Germinal center (tissue), 1 donor: ENCODE measurements at regions not wholly inside any gene's neighbourhood (a gene's known extent, or its start where the extent isn't known, plus 50 kb on each side); places are given as distances from the start of the nearest gene placed in this dataset.

Experiments used
- DNase-seq: peaks from one replicate; pipeline ENCODE4 v3.0.0; 2012; ENCODE audit warnings: mixed read lengths, low spot score

DNA sequence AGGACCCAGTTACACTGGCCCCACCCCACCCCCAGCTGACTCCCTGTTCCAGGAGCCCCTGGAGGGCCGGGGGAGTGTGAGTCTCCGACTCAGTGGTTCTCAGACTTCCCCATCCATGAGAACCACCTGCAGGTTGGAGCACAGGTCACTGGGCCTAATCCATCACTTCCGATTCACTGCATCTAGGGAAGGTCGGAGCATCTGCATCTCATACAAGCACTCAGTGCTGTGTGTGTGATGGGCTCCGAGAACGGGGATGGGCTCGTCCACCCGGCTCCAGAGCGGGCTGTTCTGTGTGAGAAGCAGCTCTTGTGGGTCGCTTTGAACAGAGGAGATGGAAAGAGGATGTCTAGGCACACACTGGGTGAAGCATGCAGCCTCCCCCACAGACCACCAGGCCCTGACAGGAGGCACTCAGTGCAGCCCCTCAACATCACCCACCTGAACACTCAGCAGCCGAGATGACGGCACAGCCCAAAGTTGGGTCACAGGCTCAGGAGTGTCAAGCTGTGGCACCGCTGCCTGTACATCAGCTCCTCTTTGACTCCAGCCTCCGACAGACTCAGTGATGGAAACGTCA lies 541.4 kb downstream of the BRD1 start:
- no peak for DNase-seq

DNA sequence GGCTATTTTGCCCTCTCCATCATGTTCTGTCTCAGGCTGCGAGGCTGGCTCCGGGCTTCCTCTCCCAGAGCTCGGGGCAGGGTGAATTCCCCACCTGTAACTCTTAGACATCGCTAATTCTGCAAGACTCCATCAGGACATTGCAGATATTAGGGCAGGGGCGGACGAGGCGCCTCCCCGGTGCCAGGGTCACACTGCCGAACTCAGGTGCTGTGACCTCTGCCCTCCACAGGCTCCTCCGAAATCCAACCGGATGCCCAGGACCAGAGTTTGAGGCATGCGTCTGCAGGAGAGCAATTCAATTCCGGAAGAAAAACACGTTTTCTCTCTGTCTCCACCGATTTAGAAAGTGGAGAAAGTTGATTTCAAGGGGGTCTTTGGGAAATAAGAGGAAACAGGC lies 542.7 kb downstream of the BRD1 start:
- DNase-seq: no peak

DNA sequence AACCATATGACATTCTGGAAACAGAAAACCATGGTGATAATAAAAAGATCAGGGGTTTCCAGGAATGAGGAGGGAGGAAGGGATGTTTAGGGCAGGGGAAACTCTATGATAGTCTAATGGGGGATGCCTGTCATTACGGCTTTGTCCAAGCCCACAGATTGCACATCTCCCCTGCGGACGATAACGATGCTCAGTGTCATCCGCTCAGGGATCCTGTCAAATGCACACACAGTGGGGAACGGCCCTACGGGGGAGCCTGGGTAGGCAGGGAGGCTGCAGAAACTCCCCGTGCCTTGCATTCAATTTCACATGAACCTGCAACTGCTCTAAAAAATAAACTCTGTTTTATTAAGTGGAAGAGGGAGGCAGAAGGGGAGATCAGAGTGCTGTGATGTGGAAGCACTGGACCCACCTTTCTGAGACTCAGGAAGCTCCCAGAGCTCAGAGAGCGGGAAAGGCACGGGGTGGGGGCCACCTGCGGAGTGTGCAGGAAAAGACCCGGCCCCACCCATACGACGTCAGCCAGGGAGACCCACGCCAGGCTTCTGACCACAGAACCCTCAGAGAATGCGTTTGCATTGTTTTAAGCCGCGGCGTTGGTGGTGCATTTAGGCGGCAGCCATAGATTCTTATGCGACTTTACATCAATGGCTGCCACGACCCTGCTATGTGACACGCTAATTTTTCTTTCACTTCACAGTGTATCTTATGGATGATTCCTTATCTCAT lies 543.5 kb downstream of the BRD1 start:
- DNase-seq: no peak

DNA sequence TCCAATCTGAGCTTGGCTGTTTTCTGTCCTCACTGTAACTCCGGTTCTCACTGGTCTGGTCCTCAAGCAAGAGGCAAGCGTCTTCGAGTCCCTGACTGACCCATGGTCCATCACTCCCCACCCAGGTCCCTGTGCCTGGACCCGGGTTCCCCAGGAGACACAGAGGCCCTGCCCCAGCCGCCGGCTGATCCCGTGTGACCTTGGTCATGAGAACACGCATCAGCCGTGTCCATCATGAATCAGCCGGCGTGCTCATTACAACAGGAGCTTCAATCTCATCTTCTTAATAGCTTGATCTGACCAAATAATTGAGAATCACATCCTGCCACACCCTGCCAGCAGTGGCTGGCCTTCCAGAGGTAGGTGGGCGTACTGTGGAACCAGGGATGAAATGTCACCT lies 545.1 kb downstream of the BRD1 start:
- no peak for DNase-seq

DNA sequence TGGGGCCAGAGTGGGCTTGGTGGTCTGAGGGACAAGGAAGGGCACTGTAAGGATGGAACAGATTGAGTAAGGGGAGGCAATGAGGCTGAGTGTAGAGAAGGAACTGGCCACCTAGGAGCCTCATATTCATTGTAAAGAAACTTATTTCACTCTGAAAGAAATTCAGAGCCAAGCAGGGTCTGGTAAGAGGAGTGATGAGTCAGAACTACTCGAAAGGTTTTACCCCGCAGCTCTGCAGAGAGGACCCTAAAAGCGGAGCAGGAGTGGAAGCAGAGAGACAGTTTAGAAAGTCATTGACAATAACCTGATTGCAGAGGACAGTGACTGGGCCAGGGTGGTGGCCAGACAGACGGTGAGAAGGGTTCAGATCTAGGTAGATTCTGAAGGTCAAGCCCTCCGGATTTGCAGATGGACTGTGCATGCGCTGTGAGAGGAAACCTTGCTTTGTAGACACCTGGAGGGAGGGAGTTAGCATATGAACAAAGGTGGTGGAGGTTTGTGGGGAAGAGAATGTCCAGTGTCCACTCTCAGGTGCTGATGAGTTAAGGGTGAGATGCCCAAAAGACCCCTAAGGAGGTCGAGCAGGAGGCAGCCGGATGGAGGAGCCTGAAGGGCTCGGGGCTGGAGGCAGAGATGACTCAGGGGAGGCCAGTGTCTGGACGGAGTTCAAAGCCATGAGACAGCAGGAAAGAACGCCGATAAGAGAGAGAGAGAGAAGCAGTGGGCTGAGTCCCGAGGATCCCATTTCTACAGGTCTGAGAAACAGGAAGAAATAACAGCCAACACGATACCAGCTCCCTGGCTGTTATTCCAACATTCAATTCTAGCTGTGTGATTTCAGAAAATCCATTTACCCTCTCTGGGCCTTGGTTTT lies 546.0 kb downstream of the BRD1 start:
- no peak for DNase-seq

DNA sequence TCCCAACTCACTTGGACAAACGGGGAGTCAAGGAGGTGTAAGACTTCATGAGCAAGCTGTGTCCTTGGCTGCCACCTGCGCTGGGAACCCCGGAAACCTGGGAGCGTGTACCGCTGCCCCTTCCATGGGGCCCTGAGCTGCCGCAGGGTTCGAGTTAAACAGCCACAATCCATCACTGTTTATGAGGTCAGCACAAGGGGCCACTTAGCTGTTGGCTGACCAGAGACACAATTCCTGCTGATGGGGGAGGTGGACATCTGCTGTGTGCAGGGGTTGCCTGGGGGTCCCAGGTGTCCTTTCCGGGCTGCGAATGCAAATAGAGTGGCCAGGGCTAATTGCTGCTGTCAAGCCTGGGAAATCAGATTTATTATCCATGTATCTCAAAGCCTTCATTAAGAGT lies 549.3 kb downstream of the BRD1 start:
- no peak for DNase-seq

DNA sequence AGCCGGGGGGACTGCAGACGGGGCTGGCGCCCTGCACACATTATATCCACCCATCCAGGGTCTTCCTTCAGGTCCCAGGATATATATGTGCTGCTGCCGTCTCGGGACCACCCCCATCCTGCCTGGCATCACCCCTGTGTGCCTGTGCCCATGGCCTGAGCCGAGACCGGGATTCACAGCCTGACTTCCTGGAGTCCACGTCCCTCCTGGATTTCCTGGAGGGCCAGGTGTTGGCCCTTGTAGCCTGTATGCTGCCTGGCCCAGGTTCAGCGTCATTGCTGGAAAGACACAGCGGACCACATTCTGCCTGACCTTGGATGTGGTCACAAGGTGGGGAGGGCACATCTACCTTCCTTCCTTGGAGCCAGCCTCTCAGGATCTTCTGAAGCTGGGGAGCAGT lies 551.1 kb downstream of the BRD1 start:
- DNase-seq: no peak

DNA sequence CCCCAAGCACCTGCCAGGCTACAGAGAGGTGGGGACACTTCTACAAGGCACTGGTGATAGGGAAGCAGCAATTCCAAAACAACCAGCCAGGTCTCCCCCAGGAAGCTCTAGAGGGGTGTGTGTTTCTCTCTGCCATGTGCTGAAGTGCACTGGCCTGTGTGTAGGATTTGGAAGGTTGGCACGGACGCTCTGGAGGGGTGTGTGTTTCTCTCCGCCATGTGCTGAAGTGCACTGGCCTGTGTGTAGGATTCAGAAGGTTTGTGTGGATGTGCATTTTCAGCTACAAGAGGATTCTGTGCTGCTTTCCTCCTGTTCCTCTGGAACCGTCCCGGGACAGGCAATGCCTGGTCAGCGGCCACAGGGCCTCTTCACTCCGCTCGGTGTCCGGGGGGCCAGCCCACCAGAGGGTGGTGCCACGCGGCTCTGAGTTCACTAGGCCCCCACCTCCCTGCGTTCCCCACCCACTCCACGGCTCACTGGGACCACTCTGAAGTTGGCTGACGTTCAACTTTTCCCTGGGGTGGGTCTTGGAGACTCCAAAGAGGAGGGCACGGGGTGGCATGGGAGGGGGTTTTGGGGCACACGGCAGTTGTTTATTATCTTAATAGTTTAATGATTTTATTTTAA lies 552.8 kb downstream of the BRD1 start:
- DNase-seq: no peak

DNA sequence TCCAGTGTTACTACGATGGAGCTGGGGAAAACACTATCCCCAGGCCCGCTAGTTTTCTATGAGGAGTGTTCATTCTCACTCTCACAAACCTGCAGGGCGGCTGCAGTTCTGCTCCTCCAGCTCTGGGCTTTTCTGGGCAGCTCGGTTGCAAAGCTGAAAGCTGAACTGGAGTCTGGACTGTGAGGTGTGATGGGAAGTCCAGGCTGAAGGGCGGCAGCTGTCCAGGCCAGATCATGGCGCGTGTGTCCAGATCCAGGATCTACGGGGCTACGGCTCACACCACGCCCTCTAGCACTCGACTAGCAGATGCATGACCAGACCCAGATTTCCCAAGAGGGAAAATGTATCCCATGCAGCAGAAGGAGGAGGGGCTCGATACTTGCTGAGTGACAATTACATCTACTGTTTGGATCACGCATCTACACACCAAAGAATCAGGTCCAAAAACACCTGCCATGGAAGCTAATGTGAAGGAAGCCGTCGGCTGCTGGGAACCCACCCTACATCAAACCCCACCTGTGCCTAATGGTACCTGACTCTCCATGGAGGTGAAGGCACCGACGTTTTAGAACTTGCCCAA lies 555.0 kb downstream of the BRD1 start:
- DNase-seq: no peak

DNA sequence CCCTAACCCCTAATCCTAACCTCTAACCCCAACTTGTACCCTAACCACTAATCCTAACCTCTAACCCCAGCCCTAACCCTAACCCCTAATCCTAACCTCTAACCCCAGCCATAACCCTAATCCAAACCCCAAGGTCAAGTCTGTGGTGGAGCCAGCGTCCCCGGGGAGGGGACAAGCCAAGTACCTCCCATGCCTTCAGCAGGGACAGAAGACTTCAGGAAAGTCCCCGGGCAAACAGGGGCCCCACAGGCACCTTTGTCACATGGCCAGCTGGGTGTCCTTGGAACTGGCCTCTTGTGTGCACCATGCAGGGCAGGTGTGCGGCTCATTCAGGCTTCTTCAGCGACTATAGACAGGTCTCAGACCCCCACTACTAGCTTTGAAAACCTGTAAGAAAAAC lies 555.8 kb downstream of the BRD1 start:
- DNase-seq: no peak

DNA sequence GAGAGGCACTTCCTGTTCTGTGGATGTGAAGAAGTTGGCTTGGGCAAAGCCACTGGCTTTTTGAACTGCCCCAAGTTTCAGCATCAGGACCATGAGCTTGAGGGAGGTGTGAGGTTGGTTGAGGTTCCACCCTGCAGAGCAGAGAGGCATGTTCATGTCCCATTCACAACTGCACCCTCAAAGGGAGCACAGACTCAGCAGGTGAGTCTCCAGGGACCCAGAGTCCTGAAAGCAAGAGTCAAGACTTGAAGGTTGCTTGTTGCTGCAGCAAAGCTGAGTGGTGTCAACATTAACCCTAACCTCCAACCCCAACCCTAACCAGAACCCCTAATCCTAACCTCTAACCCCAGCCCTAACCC lies 556.3 kb downstream of the BRD1 start:
- DNase-seq: no peak

DNA sequence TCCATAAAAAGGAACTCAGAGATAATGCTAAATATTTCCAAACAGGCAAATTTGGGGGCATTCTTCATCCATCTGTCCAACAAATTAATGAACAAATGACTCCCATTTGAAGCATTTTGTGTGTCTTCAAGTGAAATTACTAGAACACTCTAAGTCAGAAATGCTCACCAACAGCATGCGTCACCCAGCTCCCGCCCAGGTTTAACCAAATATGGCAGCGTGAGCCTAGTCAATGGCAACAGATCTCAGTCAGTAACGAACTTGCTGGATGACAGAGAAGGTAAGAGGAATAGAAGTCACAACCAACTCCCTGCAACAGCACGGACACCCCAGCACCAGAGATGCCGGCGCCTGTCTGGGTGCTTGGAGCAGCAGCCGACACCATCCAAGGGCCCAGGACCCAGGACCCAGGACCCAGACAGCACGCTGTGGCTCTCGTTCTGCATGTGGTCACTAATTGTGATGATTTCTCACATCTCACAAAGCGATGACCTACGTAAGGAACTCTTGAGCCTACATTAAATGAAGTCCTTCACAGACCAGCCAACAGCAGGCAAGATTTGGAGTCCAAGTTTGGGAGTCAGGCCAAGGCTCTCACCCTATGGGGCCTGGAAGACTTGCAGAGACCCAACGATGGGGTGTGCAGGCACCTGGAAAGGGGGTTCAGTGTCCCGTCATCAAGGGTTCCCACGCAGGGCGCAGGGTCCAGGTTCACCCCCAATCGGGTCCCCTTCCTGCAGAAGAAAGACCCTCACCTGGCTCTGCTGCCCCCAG lies 556.9 kb downstream of the BRD1 start:
- DNase-seq: no peak

DNA sequence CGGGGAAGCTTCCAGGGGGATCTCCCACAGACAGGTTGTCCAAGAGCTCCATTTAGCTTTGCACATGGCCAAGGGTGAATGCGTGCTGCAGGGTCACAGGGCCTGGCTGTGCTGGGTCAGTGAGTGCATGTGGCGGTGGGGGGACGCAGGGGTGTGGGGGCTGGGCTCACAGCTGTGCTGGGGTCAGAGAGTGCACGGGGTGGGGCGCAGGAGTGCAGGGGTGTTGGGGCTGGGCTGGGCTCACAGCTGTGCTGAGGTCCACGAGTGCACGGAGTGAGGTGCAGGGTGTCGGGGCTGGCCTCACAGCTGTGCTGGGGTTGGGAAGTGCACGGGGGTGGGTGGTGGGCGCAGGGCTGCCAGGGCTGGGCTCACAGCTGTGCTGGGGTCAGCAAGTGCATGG lies 557.7 kb downstream of the BRD1 start:
- no peak for DNase-seq

DNA sequence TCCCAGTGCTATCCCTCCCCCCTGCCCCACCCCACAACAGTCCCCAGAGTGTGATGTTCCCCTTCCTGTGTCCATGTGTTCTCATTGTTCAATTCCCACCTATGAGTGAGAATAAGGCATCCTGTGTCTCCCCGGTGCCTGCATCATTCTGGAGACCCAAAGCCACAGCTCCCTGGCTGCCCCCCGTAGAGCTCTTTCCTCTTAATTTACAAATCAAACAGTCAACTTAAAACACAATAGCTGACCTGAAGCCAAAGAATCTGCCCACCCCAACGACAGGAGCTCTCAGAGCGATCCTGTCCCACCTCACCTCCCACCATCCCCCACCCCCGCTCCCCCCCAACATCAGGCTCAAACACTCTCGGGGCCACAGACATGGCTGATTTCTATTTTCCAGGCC lies 558.3 kb downstream of the BRD1 start:
- no peak for DNase-seq

DNA sequence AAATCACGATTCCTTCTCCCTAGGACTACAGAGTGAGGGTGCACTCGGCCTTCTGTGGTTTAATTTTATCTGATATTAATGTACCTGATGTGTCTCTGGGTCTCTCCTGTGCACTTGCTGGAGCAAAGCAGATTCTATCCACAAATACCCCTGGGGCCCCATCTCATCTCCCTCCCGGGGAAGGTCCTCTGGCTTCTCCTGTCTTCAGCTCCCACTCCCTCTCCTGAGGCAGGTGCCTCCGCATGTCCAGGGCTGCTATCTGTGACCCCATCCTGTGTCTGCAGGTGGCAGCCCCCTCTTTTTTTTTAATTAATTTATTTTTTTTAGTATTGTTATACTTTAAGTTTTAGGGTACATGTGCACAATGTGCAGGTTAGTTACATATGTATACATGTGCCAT lies 558.7 kb downstream of the BRD1 start:
- no peak for DNase-seq

DNA sequence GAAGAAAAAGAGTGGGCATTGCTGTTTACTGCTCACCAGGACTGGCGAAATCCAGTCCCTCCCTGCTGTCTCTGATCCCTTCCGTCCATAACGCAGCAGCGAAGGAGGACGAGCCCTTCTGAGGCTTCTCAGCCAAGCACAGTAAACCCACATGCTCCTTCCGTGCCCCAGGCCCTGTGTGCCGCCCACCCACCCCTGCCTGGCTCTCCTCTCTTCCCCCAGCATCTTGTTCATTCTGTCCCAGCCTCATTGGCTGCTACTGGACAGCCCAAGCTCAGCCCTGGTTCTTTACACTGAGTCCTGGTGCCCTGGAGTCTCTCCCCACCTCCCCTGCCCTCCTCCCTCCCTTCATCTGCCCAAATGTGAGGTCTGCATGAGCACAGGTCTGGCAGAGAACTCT lies 559.7 kb downstream of the BRD1 start:
- no peak for DNase-seq

DNA sequence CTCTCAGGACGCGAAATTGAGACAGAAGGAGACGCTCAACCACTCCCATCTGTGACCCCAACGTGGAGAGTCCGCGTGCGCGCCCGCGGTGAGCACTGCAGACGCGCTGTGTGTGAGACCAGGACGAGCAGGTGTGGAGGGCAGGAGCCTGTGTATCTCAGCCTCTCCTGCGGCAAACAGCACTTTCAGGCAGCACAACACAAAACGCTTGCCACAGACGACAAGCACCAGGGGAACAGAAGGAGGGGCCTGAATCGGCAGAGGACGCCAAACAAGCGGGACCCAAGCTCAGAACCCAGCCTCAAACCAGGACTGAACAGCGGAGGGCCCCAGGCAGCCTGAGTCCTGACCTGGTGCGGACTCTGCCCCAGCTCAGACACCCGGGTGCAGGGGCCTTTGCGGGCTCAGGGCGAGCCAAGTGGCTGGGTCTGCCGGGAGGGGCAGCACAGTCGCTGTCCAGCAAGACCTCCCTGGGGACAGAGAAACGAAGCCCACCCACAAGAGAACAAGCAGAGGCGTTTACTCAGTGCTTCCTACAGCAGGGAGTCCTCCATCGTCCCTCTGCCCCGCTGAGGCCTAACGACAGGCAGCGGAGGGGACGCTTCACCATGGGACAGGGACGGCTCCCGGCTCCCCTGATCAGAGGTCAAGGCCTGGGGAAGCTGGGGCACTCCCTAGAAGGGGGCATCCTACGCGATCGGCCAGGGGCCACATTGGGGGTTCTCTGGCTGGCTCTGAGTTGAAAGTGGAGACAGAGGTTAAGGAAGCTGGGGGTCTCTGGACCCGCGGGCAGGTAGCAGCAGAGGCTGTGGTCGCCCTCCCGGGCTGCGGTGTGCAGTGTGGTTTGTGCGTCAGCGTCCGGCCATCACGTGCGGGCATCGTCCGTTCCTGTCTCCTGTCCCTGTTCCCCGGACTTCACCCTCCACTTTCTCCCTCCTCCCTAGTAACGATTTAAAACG lies 560.8 kb downstream of the BRD1 start:
- no peak for DNase-seq

DNA sequence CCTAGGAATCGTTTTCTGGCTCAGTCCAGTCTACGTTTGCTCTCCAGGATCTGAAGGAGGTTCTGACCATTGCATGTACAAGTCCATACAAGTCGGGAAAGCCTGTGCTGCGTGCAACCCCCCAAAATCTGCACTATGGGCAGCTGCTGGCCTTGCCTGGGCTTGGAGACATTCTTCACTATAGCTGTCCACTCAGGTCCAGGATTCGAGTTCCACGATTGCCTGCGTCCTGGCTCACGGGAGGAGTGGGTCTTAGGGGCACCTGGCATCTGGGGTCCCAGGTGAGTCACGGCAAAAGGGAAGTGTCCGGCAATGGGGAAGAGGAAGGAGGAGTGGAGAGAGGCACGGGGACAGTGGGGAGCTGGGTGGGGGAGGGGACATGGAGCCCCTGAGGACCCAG lies 563.0 kb downstream of the BRD1 start:
- no peak for DNase-seq

DNA sequence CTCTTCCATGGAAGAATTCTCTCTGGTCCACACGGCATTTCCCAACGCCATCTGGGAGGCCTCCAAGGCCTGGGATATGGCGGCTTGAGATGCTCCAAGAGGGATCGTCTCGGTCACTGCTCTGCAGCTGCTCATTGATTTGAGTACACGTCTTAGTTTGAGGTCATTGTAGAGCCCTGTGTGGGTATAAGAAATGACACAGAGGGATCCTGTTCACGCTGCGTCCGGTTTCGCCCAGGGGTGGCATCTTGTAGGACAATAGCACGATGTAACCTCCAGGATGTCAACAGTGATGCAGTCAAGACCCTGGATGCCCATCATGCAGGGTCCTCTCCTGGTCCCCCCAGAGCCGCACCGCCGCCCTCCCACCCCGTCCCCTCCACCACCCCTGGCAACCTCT lies 564.6 kb downstream of the BRD1 start:
- no peak for DNase-seq

DNA sequence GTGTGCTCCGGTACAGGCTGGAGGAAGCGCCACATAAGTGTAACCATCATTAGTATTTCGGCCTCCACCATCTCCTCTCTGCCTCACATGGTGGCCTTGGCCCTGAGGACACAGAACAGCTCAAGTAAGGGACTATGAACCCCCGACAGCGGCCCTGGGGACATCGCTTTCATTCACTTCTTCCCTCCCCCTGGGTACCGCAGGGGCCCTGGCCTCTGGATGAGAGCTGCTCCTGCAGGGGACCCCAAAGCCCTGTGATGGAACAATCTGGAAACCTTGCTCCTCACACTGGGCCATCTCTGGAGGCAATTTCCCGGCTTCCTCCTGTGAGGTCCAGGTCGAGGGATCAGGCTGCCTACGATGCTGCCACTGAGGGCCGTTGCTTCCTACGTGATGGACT lies 565.5 kb downstream of the BRD1 start:
- DNase-seq: no peak

DNA sequence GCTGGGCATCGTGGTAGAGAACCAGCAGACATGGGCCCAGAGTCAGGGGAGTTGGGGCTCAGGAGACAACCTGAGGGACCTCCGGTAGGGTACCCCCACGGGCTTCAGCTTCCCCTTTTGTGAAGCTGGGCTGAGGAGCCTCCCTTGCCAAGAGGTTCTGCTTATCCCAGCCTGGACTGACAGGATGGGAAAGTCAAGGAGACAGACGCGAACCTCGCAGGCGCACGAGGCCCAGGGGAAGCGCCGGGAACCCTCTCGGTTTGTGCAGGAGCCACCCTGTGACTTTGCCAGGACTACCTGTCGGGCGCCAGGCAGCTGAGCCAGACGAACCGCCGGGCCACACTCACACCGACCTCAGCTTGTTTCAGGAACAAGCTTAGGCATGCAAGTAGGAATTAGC lies 566.1 kb downstream of the BRD1 start:
- DNase-seq: no peak
